GM18870 (cell line): ENCODE measurements at regions not wholly inside any gene's neighbourhood (a gene's known extent, or its start where the extent isn't known, plus 50 kb on each side); places are given as distances from the start of the nearest gene placed in this dataset.
"Not testable (repeated sequence)": the region's sequence is repeated elsewhere in the genome, so short reads cannot be mapped to it uniquely, and the experiment has no call there.

Experiments
- ATAC-seq: cut with Tn5 transposase; IDR thresholded peaks from one replicate; pipeline ENCODE4 v1.9.1; 2021; ENCODE audit warnings: moderate library complexity; ENCODE audit not compliant: unreplicated experiment

DNA sequence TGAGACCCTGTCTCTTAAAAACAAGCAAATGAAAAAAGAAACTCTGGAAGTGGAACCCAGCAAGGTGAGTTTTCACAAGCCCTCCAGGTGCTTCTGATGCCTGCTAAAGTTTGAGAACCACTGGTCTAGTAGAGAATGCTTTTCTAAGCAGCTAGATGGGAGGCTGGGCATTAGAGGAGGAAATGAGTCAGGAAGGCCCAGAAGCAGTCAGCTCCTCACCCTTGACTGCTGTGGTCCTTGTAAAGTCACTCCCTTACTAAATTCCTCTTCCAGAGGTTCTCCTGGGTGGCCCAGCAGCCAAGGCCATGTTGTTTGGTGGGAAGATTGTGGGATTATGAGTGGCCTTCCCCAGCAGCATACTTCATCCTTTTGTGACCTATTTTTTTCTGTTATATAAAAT, 52.0 kb upstream of the FYN start:
- ATAC-seq = no peak

DNA sequence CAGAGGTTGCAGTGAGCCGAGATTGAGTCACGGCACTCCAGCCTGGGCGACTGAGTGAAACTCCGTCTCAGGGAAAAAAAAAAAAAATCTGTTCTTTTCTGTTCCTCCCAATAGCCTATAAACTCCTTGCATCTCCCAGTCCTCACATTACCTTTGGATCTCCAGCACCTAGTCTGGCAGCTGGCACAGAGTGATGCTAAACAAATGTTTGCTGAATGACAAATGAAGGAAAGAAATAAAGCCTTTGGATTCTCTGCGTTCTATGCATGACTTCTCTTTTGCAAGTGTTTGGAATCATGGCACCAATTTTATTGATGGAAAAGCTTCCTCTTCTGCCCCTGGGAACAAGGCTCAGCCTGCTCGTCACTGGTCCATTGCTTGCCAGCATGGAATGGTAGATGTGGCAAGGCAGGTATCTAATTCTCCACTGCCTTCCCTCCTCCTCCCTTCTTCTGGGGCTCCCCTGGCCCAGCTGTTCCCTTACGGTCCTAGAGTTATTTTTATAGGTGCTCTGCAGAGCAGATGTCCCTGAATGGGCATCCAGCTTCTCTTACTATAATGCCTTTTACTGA, 53.6 kb upstream of the FYN start:
- no peak for ATAC-seq

DNA sequence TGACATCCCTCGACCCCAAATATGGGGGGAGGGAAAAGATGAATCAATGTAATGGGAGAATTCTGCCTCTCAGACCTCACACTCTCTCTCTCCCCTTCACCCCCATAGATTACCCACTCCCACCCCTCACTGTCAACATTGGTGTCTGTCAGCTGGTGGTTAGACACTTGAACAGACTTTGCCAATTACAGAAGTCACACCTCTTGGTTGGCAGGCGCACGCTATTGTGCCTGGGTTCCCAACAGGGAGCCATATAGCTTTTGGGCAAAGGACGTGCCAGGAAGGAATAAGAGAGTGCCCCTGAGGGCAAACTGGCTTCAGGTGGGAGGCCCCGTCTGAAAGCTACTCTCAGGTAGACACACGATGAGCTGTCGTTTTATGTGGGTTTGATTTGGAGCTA, 54.1 kb upstream of the FYN start:
- ATAC-seq = no peak

DNA sequence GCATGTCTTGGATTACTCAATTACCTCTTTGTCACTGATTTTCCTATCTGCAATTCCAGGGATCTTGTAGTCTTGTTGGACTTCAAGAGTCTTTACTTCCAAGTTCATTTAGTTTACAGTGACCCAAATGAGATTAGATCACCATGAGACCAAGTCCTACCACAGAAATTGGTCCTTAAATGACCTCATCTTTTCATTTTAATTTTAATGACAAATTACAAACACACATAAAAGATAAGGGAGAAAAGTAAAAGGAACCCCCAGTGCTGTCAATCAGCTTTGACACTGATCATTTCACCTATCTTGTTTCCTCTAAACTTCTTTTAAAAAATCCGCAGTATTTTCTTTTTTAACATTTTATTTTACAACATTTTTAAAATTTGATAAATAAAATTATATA, 54.9 kb upstream of the FYN start:
- ATAC-seq = no peak

DNA sequence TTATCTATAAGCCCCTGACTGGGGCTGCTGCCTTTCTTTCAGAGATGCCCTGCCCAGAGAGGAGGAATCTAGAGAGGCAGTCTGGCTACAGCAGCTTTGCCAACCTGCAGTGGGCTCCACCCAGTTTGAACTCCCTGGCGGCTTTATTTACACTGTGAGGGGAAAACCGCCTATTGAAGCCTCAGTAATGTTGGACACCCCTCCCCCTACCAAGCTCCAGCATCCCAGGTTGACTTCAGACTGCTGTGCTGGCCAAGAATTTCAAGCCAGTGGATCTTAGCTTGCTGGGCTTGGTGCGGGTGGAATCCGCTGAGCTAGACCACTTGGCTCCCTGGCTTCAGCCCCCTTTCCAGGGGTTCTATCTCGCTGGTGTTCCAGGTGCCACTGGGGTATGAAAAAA, 61.4 kb upstream of the FYN start:
- not testable (repeated sequence) for ATAC-seq

DNA sequence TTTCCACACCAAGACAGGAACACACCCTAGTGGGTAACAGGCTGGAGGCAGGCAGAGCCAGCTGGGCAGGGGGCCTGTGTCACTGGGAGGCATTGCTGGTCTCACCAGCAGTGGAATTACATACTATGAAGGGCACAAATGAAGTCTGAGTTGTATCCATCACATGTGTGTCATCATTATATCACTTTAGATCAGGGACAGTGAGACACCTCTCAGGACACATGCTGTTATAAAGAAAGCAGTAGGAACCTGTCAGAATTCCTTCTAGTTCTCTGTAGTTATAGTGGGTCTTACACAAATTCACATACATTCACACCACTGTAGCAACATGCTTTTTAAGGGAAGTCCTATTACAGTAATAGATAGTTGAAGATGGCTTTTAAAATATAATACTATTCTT, 63.5 kb upstream of the FYN start:
- ATAC-seq = no peak

DNA sequence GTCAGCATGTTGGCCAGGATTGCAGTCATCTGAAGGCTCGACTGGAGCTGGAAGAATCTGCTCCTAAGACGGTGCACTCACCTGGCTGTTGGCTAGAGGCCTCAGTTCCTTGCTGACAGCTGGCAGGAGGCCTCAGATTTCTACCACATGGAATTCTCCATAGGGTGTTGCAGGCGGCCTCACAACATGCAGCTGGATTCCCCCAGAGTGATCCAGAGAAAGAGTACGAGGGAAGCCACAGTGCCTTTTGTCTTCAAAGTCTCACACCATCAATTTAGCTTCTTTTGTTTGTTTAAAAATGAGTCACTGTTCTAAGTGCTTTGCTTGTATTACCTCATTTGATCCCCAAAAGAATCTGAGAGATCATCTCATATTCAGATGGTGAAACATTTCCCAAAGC, 65.5 kb upstream of the FYN start:
- ATAC-seq = no peak

DNA sequence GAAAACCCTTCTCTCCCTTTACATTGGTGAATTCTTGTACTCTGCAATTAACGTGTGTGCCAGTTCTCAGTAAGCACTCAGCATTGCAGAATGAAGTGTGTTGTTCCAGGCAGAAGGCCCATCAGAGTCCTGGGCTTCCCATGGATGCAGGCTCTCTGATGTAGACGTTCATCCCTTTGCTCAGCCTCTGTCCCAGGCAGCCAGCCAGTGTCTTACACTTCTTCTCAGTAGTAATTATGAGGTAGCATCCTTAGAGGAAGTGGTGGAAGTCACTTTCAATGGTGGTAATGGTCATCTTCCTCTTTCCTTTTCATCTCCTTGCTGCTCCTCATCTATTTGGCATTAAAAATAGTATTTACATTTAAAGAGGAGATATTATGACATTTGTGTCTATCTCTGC, 66.7 kb upstream of the FYN start:
- no peak for ATAC-seq

DNA sequence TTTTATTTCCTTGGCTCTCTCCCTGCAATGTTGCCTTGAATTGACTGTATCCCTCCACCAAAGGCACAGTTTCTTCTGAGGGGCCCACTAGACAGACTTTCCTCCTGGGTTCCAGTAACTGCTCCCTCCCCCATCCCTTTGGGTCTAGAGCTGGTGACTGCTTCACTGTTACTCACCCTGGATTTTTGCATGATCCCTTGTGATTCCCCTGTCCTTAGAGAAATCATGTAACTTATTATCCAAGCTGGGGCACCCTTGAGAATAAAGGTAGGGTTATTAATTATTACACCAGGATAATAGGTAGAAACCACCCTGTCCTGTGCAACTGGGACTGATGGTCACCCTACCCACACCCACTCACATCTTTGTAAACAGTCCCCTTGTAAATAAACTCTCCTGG, 67.5 kb upstream of the FYN start:
- ATAC-seq = no peak

DNA sequence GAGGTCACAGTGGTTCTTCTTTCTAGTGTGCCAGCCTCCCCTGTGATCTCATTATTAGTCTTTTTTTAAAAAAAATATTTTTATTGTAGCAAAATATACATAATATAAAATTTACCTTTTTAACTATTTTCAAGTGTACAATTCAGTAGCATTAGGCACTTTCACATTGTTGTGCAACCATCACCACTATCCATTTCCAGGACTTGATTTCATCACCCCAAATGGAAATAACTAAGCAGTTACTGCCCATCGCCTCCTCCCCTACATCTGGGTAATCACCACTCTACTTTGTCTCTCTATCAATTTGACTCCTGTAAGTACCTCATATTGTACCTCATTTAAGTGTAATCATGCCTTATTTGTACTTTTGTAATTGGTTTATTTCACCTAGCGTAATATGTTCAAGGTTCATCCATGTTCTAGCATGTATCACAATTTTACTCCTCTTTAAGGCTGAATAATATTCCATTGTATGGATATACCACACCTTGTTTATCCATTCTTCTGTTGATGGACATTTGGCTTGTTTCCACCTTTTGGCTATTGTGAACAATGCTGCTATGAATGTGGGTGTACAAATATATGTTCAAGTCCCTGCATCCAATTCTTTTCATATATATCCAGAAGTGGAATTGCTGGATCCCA, 68.6 kb upstream of the FYN start:
- no peak for ATAC-seq

DNA sequence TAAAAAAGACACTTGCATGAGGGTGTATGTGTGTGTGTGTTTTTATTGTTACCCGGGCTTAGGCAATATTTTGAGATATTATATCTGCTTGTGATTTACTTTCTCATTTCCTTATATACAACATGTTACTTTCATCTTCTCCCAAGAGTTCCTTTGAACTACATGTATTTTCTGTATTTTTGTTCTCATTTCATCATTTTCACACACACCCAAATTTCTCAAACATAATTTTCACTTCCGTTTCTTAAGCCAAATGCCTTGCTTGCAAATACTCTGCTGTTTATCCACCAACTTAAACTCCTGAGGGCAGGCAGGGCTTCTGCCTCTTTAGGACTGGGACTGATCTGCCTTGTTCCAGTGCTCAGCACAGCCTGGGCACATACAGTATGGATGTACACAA, 69.3 kb upstream of the FYN start:
- ATAC-seq = no peak

DNA sequence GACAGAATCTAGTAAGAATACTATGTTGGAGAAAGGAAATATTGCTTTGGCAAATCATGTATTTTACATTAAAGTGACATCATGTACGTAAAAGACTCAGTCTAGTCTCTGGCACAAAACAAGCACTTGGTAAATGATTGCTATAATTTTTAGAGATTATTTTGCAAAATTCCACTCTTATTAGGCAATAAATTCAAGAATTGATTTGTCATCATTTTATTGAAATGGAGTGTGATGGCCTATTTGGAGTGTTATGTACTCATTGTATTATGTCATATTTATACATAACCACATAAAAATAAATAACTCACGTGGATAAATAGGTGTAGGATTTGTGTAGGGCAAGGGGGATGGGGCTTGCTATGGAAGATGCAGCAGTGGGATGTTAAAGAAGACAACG, 70.0 kb upstream of the FYN start:
- ATAC-seq = no peak

DNA sequence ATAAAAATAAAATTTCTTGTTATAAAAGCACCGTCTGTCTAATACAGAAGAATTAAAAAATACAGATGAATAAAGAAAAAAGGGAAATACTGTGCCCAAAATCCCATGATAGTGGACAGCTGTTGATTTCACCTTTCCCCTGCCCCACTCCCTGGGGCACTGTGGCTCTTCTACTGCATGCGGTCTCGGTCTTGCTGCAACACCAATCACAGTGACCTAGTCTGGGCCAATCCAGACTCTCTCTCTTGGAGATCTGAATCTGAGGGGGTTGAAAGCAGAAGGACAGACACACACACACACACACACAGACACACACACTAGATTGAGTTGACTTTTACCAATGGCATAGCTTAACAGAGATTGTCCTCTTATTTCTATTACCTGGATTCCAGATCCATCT, 70.5 kb upstream of the FYN start:
- no peak for ATAC-seq

DNA sequence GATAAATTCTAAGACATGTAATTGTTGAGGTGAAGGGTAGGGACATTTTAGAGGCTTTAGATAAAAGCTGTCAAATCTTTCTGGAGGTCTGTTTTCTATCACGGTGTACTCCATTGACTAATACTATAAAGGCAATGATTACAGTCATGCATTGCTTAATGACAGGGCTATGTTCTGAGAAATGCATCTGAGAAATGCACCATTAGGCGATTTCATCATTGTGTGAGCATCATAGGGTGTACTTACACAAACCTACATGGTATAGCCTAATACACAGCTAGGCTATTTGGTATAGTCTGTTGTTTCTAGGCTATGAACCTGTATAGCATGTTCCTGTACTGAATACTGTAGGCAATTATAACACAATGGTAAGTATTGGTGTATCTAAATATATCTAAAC, 71.3 kb upstream of the FYN start:
- no peak for ATAC-seq

DNA sequence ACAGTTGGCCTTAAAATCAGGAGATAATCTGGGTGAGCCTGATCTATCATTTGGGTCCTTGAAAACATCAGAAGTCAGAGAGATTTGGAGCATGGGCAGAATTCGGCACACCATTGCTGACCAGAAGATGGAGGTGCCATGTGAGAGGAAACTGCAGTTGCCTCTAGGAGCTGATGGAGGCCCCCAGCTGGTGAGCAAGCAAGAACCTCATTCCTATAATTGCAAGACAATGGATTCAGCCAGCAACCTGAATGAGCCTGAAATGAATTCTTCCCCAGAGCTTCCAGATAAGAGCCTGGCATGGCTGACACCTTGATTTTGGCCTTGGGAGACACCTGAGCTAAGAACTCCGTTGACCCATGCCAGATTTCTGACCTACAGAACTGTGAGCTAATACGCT, 76.3 kb upstream of the FYN start:
- no peak for ATAC-seq

DNA sequence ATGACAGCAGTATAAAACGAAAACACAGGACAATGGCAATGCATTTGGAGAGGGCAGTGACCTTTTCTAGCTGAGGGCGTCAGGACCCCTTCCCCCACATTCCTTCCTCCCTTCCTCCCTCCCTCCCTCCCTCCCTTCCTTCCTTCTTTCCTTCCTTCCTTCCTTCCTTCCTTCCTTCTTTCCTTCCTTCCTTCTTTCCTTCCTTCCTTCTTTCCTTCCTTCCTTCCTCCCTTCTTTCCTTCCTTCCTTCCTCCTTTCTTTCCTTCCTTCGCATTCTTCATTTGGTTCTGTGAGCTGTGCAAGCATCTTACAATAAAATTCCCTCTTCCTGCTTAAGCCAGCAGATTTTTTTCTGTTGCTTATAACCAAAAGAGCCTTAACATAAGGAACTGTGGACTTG, 76.7 kb upstream of the FYN start:
- not testable (repeated sequence) for ATAC-seq

DNA sequence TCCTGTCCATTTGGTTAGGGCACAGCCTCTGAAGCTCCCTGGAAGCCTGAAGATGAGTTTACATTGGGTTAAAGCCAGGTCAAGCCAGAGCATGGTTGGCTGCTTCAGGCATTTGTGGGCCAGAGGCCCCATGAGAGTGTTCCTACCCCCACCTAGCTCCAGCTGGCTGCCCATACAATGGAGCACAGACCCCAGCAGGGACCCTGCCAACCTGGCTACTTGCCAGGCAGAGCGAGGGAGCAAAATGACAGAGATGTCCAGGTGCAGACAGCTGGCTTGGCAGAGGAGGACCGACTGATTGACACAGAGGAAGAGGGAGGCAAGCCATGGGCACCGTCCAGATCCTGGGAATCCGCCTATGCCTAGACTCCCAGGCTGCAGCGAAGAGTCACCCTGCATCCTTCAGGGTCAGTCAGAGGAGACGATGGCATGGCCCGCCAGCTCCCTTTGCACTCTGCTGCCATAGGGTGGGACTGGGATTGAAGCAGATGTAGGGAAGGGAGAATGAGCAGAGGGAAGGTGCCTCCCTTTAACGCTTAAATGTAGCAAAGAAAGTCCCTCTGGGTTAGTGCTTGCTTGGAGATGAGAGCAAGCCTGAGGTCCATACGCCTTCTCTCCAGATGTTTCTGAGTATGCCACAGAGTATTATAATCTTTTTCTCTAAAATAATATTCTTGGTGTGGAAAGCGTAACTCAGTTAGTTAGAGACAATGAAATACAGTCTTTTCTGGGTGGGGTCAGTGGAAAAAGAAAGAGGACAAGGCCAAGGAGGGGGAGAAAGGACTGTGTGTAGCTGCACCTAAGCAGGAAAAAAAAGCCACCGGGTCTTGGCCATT, 77.6 kb upstream of the FYN start:
- no peak for ATAC-seq

DNA sequence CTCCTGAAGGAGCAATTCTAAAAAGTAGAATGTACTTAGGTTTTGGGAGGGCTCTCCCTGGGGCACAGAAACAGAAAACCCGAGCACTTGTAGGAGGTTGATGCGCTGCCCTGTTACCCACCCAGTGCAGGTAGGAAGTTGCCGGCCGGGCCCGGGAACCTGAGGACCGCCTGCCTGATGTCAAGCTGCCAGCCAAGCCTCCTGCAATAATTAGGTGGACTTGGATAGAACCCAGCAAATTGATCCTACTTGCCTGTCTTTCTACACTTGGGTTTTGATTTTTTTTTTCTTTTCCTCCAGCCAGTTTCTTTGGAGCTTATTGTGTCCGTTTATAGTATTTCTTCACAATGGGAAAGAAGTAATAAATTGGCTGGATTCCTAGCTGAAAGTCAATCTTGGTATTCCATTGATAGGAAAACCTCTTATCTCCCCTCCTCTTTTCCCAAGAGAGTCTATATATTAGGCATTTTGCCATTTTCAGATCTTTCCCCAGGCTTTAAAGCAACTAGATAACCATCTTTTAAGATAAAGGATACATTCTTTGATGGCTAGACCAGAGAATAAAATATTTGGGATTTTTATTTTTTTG, 78.3 kb upstream of the FYN start:
- no peak for ATAC-seq

DNA sequence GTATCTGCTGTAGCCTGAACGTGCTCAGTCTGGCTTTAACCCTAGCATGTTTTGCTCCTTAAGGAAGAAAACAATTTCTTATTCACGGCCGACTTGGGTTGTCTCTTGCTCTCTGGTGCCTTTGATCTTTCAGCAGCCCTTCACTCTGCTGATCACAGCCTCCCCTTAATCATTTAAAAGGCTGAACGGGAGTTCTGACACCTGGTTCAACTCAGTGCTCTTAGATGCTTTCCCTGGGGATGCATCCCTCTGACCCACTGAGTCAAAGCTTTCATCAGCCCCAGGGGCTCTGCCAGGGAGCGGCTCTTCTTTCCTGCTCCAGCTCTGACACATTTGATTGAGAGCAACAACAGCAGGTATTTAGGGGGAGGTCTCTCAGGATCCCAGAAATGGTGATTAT, 79.0 kb upstream of the FYN start:
- ATAC-seq = no peak

DNA sequence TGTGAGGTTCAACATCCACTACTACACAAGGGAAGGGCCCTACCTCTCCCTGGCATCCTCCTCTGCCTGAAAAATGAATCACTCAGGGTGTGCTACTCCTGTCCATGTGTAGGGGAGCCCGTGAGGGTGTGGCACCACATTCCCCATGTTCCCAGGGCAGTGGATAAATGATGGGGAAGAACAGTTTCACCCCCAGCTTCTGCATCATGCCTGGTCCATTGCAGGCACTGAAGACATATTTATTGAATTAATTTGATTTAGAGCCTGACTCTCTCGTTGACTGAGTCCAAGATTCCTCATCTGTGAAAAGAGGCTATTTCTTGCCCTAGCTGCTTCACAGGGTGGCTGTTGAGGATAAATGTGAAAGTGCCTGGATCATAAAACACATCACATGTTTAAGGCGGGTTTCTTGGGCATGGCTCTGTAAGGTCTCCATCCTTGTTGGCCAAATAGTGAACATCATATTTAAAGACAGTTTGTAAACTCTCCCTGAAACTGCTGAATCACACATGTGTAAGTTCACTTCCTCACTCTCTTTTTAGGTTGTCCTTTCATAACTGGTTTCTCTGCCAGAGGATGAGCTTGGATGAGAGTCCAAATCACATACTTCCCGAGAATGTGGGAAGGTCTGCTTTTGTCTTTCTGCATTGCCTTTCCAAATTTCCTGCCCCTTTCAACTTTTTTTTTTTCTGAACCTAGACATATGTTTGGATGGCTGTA, 79.7 kb upstream of the FYN start:
- ATAC-seq = no peak

DNA sequence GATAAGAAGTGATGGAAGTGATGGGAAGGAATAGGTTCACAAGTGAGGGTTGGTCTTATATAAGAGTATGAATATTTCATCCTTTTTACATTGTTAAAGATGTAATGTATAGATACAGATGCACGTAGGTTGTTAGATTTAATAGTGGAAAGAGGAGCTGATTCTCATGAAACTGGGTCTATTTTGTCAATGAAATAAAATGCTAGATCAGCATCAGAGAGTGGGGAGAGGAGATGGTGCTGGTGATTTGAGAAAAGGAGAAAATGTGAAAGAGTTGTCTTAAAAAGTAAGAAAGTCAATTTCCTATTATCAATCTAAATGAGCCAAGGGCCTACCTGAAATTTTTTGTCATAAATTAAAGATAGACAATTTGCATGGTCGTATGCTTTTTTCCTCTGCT, 82.8 kb upstream of the FYN start:
- no peak for ATAC-seq
